Putamen (tissue), 1 donor: ENCODE measurements at regions not wholly inside any gene's neighbourhood (a gene's known extent, or its start where the extent isn't known, plus 50 kb on each side); places are given as distances from the start of the nearest gene placed in this dataset.
"Not testable (repeated sequence)": the region's sequence is repeated elsewhere in the genome, so short reads cannot be mapped to it uniquely, and the experiment has no call there.

Source experiments
- DNase-seq: peaks from one replicate; pipeline ENCODE4 v3.0.0-alpha.2; 2016; ENCODE audit warnings: low spot score

DNA sequence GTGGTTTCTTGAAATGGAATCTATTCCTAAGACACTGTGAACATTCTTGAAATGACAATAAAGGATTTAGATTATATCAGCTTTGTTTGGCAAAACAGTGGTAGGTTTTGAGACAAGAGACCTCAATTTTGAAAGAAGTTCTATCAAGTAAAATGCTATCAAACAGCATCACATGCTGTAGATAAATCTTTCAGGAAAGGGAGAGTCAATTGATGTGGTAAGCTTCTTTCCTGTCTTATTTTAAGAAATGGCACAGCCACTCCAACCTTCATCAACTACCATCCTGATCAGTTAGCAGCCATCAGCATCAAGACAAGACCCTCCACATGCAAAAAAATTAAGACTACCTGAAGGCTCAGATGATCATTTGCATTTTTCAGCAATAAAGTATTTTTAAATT is 495.4 kb downstream of the TRIB2 start:
- no peak for DNase-seq

DNA sequence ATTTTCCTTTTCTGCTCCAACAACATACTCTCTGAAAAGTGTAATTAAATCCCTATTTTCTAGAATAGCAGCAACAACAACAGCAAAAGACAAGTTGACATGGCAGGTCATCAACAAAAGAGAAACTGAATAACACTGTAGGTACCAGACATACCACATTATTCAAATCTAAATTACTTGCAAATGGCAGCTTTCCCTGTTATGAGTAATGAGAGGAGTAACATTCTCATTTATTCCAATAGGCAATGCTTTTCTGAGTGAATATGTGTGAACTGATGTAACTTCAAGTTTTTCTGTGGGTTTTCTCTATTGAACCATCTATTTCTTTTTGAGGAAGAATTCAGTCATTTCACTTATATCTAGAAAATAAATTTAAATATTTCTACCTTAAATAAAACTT is 501.5 kb downstream of the TRIB2 start:
- no peak for DNase-seq

DNA sequence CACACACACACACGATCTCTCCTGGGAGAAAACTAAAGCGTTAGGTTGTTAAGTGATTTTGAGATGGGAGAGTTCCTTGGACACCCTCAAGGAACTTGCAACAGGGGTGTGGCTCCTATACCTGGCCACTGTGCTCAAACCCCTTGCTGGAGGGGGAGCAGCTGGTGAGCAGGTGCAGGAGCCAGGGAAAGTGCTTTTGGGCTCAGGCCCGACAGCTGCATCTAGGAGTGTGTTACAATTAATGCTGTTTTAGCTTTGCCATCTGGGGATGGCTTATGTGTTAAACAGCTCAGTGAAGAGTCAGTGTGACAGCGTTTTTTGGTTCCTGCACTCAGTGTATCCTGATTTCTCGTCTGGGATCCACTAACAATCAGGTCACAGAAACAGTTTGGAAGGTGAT is 510.8 kb downstream of the TRIB2 start:
- no peak for DNase-seq

DNA sequence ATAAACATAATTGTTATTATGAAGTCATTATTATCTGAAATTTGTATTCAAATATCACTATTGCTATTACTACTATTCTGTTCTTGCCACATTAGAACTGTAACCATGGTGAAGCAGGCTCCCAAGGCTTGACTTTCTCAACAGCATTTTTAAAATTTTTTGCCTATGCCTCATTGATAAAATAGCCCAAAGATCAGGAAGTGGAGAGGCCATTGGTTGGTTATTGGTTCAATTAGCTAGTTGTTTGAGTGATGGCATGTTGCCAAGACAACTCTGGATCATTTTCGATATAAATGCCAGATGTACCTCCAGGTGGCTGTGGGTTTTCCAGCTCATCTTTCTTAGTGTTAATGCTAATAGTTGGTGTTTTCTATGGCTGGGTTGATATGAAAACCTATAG is 513.5 kb downstream of the TRIB2 start:
- DNase-seq: no peak

DNA sequence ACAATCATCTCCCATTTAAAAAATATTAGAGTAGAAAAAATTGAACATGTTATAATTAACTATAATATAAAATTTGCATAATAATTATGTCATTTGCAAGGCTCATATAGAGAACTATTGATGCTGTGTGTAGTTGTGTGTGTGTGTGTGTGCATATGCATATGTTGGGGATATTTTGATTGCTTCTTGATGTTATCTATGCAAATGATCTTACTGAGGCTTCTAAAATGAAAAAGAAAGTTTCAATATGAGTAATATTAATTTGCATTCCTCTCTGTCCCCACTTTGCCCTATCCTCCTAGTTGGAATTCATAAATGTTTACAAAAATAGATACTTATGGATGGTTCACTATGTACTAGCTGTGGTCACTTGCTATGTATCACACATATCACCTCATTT is 523.3 kb downstream of the TRIB2 start:
- no peak for DNase-seq

DNA sequence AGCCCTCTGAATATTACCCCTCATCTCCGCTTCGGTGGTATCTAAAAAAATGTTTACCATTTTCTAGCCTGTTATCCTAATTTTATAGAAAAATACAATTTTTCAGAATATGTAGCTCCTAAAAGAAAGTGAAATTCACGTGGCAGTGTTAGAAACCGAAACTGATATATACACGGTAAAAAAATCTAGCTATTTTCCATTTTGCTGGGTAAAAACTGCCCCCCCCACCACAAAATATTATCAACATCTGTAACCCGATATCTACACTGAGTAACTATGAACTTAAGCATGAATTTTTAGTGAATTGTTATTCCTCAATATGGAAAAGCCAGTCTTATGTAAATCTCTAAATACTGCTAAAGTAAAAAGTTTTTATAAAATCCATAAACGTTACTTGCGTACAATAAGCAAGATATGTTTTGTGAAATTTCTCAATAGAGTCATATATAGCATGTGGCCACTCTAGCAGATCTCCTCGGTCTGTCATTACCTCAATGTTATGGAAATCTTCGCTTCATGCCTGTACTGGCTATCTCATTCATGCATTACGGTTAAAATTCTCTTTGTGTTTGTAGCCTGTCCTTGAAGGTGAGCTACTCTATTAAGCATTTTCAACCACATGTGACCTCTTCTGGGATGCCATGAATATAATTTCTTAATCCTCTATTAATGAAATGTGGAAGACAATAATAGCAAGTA is 524.2 kb downstream of the TRIB2 start:
- no peak for DNase-seq

DNA sequence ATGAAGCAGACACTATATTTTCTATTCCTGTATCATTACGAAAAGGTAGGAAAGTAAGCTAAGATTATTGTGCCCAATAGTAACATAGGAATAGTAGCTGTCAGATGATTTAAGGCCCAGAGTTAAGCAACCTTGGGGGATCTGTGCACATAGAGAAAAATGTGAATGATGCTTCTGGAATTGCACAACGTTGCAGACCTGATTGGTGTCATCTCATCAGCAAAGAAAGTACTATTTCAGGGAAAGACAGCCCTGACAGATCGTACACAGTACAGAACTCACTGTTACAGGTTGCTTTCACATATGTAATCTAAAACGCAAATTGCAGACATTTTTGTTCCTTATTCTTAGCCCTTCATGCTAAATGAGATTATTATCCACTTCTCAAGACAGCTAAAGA is 535.9 kb downstream of the TRIB2 start:
- no peak for DNase-seq

DNA sequence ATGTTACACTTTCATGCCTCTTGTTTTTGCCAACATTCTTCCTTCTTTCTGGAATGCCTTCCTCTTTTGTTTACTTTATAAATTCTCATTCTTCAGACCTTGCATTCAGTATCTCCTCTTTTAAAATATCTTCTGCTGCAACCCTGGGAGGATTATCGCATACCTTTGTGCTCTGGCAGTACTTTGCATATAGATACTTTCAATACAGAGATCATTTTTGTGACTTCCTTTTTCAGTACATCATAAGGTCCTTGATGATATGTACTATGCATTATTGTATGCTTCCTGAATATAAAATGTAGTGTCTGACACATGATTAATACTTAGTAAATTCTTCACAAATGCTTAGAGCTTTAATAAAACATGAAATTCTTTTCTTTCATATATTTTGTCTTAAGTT is 538.7 kb downstream of the TRIB2 start:
- no peak for DNase-seq

DNA sequence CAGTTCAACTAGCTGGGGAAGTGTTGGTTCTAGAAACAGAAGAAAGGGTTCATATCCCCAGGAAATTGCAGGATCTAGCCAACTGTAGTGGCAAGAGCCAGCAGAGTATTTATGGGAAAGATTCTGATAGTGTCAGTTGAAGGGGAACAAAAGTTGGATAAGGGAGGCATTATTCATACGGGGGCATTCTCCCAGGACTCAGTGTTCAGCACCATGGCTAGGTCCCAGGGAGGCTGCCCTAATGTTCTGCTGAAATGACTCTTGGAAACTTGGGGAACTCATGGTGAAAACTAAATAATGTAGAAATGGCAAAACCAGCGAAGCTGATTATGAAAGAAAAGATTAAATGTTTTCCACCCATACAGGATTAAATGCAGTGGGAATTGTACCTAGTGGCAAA is 543.7 kb downstream of the TRIB2 start:
- DNase-seq: no peak

DNA sequence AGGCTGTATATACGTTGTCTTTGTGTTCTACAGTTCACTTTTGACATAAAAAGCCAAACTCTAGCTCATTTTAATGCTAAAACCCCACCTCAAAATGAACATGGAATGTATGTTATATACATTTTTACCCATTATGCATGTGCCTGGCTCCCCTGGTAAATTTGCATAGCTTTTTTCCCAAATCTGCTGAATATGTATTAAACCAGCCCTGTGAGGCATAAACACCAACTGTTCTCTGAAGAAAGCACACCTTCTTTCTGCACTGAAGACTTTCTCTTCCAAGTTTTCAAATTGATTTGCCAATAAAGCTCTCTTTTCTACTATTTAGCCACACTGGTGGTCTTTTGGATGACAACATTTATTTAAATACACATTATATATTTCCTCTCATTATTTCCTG is 549.4 kb downstream of the TRIB2 start:
- no peak for DNase-seq

DNA sequence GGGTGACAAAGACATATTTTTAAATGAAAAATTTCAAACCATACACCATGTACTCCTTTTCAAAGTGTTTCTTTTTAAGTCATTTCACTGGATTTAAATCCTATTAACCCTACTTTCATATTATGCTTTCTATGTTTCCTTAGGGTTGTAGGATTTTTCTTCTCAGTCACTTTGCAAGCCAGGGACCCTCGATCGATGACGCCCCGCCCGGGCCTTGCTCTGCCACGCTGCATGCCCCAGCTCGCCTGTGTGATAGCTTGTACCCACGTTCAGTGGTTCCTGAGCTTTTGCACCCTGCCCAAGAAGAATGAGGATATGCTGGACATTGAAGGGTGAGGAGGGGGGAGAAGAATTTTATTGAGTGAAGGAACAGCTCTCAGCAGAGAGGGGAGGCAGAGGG is 568.0 kb downstream of the TRIB2 start:
- no peak for DNase-seq

DNA sequence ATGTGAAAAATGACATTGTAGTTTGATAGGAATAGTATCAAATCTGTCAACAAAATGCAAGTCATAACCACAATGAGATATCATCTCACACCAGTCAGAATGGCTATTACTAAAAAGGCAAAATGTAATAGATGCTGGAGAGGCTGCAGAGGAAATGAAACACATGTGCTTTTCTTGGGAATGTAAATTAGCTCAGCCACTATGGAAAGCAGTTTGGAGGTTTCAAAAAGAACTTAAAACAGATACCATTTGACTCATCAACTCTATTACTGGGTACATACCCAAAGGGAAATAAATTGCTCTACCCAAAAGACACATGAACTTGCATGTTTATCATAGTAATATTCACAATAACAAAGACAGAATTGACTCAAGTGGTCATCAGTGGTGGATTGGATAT is 572.6 kb downstream of the TRIB2 start:
- no peak for DNase-seq

DNA sequence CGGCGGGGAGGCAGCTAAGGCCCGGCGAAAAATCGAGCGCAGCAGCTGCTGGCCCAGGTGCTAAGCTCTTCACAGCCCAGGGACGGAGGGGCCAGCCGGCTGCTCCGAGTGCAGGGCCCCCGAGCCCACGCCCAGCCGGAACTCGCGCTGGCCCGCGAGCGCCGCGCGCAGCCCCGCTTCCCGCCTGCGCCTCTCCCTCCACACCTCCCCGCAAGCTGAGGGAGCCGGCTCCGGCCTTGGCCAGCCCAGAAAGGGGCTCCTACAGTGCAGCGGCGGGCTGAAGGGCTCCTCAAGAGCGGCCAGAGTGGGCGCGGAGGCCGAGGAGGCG is 591.7 kb downstream of the TRIB2 start:
- DNase-seq: not testable (repeated sequence)

DNA sequence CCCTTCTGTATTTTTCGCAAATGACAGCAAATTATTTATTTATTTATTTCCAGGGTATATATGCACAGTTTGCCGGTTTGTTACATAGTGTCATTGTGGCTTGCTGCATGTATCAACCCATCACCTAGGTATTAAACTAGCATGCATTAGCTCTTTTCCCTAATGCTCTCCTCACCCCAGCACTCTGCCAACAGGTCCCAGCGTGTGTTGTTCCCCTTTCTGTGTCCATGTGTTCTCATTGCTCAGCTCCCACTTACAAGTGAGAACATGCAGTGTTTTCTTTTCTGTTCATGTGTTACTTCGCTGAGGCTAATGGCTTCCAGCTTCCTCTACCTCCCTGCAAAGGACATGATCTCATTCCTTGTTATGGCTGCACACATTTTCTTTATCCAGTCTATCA is 592.3 kb downstream of the TRIB2 start:
- DNase-seq: no peak

DNA sequence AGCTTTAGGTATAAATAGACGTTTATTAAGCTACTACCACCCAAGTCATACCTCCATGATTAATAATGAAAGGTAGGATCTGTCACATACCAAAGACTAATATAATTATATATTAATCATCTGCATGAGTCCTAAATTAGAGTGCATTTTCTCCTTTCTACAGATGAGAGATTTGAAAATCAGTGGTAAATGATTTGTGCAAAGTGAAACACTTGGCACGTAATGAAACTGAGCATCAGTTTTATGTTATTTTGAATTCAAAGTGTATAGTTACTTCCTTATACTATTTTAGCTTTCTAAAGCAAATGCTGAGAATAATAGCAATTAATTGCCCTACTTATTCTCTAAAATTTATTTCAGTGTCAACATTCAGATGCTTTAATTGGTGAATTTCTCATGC is 615.3 kb downstream of the TRIB2 start:
- DNase-seq: no peak

DNA sequence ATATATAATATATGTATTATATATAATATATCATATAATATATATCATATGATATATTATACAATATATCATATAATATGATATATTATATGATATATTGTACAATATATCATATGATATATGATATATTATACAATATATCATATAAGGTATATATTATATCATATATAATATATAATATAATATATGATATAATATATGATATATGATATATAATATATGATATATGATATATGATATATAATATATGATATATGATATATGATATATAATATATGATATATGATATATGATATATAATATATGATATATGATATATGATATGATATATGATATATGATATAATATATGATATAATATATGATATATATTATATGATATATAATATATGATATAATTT is 617.3 kb downstream of the TRIB2 start:
- DNase-seq: not testable (repeated sequence)

DNA sequence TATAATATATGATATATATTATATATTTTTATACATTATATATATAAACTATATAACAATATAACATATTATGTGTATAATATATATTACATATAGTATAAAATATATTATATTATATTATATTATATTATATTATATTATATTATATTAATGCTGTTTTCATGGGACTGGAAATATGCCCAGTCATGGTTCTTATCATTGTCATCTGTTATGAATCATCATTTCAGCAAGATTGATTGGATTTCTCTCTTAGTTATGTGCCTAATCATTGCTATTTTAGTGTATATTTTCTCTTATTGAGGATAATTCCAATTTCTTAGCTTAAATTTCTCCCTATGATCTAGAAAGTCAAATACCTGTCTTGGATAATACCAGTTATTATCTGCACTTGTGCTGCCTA is 617.8 kb downstream of the TRIB2 start:
- no peak for DNase-seq

DNA sequence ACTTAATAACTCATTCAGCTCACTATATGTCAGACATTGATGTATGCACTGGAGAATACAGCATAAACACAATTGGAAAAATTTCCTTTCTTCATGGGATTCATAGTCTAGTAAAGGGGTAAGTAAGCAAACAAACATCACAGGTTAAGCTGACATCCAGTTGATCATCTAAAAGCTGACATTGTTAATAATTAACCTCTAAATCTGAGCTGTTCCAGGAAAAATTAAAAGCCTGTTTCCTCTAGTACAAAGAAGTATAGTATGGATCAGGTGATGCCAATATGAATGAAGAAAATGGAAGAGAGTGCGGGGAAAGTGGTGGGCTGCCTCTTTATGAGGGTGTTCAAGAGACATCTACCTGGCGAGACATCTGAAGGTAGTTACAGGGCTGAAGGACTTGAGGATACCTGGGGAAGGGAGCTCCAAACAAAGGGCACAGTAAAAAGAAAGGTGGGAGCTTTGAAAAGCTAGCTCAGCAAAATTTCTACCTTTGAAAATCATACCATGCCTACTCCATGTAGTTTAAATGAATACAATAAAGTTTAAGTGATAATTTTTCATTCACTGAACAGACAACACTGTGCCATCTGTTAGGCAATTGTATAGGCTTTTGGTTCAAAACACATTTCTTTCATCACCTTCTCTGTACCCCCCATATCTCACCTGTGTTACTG is 619.3 kb downstream of the TRIB2 start:
- DNase-seq: no peak

DNA sequence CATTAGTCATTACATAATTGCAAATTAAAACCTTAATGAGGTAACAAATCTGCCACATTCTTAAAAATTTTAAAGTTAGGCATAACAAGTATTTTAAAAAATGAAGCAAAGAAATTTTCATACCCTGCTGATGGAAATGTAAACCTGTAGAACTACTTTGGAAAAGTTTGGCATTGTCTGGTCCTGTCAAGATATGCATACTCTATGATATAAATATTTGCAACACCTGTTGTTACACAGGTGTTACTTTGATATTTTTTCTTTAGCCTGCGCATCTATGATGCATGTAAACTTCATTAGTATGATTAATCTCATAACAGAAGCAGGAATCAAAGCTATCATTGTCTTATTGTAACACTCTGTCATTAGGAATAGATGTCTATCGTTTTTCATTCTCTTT is 634.3 kb downstream of the TRIB2 start:
- no peak for DNase-seq

DNA sequence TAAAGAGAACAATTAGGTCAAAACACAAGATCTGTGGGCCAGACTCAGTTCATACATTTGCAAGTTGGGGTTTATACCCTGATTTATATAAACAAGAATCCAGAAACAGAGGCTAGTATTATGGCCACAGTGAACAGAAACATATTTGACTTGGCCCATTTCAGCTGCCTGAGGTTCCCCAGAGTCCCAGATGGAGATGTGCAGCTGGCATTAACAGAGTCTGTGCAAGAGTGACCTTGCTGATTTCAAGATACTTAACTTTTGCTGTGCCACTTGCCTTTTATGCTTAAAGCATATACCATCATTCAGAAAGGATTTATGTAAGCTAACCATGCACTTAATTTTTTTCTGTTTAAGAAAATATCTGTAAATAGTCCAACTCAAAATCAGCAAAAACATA is 636.3 kb downstream of the TRIB2 start:
- no peak for DNase-seq

DNA sequence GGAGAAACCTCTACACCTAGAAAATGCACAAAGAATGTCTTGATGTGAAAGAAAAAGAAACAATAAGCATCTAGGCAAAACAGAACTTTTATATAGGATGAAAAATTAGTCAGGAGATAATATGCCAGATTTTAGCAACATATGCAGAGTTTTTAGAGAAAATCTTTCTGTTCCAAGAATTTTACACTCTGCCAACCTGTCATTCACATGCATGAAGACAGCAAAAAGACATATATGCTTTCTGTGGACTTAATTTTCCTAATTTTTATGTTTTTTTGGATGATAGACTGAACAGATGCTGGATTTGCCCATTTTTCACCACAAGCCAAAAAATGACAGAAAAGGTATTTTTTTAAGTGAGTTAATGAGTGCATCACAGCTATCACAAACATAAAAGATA is 637.3 kb downstream of the TRIB2 start:
- no peak for DNase-seq

DNA sequence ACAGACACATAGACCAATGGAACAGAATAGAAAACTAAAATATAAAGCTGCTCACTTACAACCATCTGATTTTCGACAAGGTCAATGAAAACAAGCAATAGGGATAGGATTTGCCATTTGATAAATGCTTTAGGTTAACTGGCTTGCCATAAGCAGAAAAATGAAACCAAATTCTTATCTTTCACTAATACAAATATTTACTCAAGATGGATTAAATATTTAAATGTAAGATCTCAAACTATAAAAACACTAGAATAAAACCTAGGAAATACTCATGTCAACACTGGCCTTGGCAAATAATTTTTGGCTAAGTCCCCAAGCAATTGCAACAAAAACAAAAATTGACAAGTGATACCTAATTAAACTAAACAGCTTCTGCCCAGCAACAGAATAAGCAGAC is 665.2 kb downstream of the TRIB2 start:
- not testable (repeated sequence) for DNase-seq

DNA sequence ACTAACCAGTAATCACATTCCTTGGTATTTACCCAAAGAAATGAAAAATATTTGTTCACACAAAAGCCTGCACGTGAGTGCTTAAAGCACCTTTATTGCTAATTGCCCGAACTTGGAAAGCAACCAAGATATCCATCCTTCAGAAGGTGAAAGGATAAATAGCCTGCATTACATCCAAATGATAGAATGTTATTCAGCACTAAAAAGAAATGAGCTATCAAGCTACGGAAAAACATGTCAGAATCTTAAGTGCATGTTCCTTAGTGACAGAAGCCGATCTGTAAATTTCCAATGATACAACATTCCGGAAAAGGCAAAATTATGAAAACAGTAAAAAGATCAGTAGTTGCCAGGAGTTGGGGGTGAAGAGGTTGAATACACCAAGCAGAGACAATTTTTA is 672.4 kb downstream of the TRIB2 start:
- not testable (repeated sequence) for DNase-seq

DNA sequence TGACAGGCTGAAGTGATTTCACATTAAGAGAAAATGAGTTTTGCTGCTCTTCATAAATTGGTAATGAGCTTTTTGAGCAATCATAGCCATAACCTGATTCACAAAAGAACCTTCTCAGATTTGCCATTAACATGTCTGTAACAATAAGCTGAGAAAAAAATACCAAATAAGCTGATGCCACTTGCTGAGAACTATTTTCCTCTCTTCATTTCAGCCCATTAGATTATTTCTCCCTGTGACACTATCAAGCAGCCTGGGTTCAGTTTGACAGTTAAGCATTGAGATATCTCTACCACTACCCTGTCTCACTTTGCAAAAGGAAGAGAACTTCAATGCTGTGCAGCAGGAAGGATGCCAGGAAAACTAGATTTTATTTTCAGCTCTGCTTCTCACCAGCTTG is 673.9 kb downstream of the TRIB2 start:
- no peak for DNase-seq
